Aorta (tissue), 5 donors: ENCODE measurements at regions not wholly inside any gene's neighbourhood (a gene's known extent, or its start where the extent isn't known, plus 50 kb on each side); places are given as distances from the start of the nearest gene placed in this dataset.

Experiments used
- ATAC-seq: fragments of 200-7000 bp; cut with Tn5 transposase; one replicate; pipeline ENCODE4 v1.9.1; 2022; ENCODE audit warnings: moderate library complexity; ENCODE audit not compliant: low FRiP score
- DNase-seq, 2 donors: peaks; one replicate each; pipeline ENCODE4 v3.0.0-alpha.2; 2020
- H3K27ac ChIP-seq, 2 donors: one replicate each; pipeline ENCODE4 v1.5.1; 2013; ENCODE audit warnings: low read length in 2 of 2, mild to moderate bottlenecking in 2 of 2, moderate library complexity in 2 of 2, control low read depth in 1 of 2, inconsistent platforms in 1 of 2, low read depth in 1 of 2
- H3K27me3 ChIP-seq, 2 donors: one replicate each; pipeline ENCODE4 v1.6.1; 2013; ENCODE audit warnings: control low read depth in 1 of 2, low read length in 1 of 2, mild to moderate bottlenecking in 1 of 2, moderate library complexity in 1 of 2; ENCODE audit not compliant: insufficient read depth in 2 of 2, control insufficient read depth in 1 of 2
- H3K36me3 ChIP-seq, 2 donors: one replicate each; pipeline ENCODE4 v1.6.1; 2013; ENCODE audit warnings: control low read depth in 1 of 2, low read length in 1 of 2, mild to moderate bottlenecking in 1 of 2; ENCODE audit not compliant: insufficient read depth in 2 of 2, control insufficient read depth in 1 of 2
- H3K4me1 ChIP-seq, 2 donors: one replicate each; pipeline ENCODE4 v1.6.1; 2013; ENCODE audit warnings: low read length in 2 of 2, control low read depth in 1 of 2, mild to moderate bottlenecking in 1 of 2, moderate library complexity in 1 of 2; ENCODE audit not compliant: insufficient read depth in 2 of 2, control insufficient read depth in 1 of 2
- H3K4me3 ChIP-seq, 2 donors: one replicate each; pipeline ENCODE4 v1.5.1; 2013; ENCODE audit warnings: low read length in 2 of 2, control low read depth in 1 of 2, mild to moderate bottlenecking in 1 of 2
- H3K9me3 ChIP-seq: one replicate; pipeline ENCODE4 v1.6.1; 2013; ENCODE audit warnings: mild to moderate bottlenecking, low read length; ENCODE audit not compliant: control insufficient read depth
- WGBS, 2 donors: extraction: QIAGEN DNeasy Blood & Tissue Kit; methylation state at CpG; one replicate each; pipeline ENCODE4 v1.1.7; 2013; 5-methylcytosine and 5-hydroxymethylcytosine counted together
- intact Hi-C, 2 donors: fragments of 100-400 bp; cut with DNase I; formaldehyde crosslinking; loops; one replicate each; pipeline versions ENCODE4 v1.14.2 to v1.15.0; 2022
- donor health status: healthy with polysubstance abuse.
- donor health status: Bipolar disorder and iron deficiency.
- donor health status: DM: no; HTN: no; CAD: no.
- donor health status: DM: no; HTN: no; CAD: no.
- donor health status: DM: yes; HTN: yes; CAD: no.

DNA sequence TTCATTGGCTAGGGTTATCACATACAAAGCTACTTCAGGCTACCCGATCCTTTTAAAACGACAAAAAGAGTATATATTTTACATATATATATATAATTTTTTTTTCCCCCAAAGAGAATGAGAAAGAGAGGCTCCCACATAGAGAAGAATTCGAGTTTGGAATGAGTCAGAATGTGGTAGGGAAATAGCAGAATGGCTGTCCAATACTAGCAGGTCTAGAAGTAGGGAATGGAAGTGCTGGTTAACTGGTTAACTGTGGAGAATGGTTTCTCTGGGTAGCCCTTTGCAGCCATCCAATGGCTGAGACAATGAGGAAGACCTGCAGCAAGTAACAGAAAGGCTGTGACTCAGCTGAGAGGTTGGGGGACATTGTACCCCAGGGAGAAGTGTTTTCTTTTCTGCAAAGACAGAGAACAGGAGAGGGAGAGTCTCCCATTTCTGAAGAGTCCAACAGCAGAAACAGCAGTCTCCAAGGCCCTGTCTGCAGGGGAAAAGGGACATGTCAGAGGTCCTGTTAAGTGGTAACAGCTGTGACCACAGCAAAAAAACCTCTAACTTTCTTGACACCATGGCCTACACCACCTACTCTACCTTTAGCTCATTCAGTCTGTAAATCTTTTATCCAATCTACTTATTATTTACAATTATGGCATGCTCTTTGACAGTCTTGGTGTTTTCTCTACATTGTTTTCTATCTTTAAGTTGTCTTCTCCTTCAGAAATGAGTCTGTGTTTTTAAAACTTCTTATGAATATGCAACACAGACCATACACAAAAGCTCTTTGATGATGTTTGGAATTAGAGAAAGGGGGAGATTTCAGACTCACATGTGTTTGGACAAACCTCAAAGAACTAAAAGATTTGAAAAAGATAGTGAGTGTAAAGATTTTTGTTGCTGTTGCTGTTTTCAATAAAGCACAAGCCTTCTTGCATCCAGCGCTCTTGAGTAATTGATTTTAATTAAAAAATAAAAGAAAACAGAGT lies 116.1 kb upstream of the SLC7A14 start:
- intact Hi-C loops = no loop called here
- ATAC-seq (no peak), DNase-seq (no peak)
- Histone ChIP-seq H3K9me3 (peaks cover 2% of the 10 kb centered on the region), H3K36me3 (no peaks in the 10 kb centered on the region), H3K27me3 (no peaks in the 10 kb centered on the region), H3K4me1 (peaks cover 2 to 4% of the 10 kb centered on the region in 2 donors), H3K4me3 (no peak overlapping the region), H3K27ac (no peak overlapping the region)
- 89% methylated on average over 4 of the region's 4 CpGs for WGBS, 2 donors

DNA sequence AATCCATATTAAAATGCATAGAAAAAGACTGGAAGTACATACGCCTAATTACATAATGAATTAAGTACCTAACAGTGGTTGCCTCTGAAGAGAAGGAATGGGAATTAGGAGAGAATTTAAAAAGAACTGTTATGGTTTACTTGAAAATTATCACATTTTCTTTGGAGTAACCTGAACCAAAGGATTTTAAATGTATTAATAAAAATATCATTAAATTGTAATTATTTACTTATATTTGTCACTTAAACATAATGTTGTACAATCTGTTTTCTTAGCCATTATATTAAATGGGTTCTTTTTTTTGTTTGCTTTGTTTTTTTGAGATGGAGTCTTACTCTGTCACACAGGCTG lies 114.2 kb upstream of the SLC7A14 start:
- Histone ChIP-seq H3K4me1 (peaks cover 2 to 4% of the 10 kb centered on the region in 2 donors), H3K27me3 (no peaks in the 10 kb centered on the region), H3K27ac (no peak overlapping the region), H3K9me3 (peaks cover 2% of the 10 kb centered on the region), H3K4me3 (no peak overlapping the region), H3K36me3 (no peaks in the 10 kb centered on the region)
- intact Hi-C loops = no loop called here
- ATAC-seq = no peak
- WGBS, 2 donors = 96 to 100% methylated on average over 1 of the region's 1 CpG
- DNase-seq = no peak

GRCh38 chr3:170699158-170700053 lies 113.5 kb upstream of the SLC7A14 start:
- Histone ChIP-seq H3K4me1 (peaks cover 2 to 4% of the 10 kb centered on the region in 2 donors), H3K4me3 (no peak overlapping the region), H3K27ac (peak overlapping the region; percentile 57 to 71), H3K9me3 (peaks cover 2% of the 10 kb centered on the region), H3K27me3 (no peaks in the 10 kb centered on the region), H3K36me3 (no peaks in the 10 kb centered on the region)
- no peak for DNase-seq
- intact Hi-C loops = no loop called here
- peak; percentile 87 for ATAC-seq
- WGBS, 2 donors = 52 to 53% methylated on average over 8 of the region's 8 CpGs

GRCh38 chr3:170697908-170698307 lies 112.0 kb upstream of the SLC7A14 start:
- Histone ChIP-seq H3K4me3 (no peak overlapping the region), H3K36me3 (no peaks in the 10 kb centered on the region), H3K27ac (no peak overlapping the region), H3K27me3 (no peaks in the 10 kb centered on the region), H3K9me3 (no peaks in the 10 kb centered on the region), H3K4me1 (peaks cover 2 to 4% of the 10 kb centered on the region in 2 donors)
- WGBS, 2 donors = 17 to 18% methylated on average over 3 of the region's 3 CpGs
- intact Hi-C loops = no loop called here
- ATAC-seq = no peak
- DNase-seq = no peak

- Histone ChIP-seq H3K36me3 (no peaks in the 10 kb centered on the region), H3K4me1 (peaks cover 2 to 4% of the 10 kb centered on the region in 2 donors), H3K9me3 (no peaks in the 10 kb centered on the region), H3K4me3 (no peak overlapping the region), H3K27me3 (no peaks in the 10 kb centered on the region), H3K27ac (no peak overlapping the region)
- DNase-seq (no peak), ATAC-seq (no peak)
- 96 to 98% methylated on average over 2 of the region's 2 CpGs for WGBS, 2 donors
- intact Hi-C loops = no loop called here
Observed at GRCh38 chr3:170697131-170697530, 111.3 kb upstream of the SLC7A14 start.

GRCh38 chr3:170695486-170696064 lies 109.7 kb upstream of the SLC7A14 start:
- H3K36me3 ChIP-seq = no peaks in the 10 kb centered on the region
- peaks cover 2 to 4% of the 10 kb centered on the region in 2 donors for H3K4me1 ChIP-seq
- intact Hi-C loops = no loop called here
- DNase-seq = no peak
- no peaks in the 10 kb centered on the region for H3K9me3 ChIP-seq
- no peak overlapping the region for H3K27ac ChIP-seq
- WGBS, 2 donors = 96% methylated on average over 3 of the region's 3 CpGs
- no peaks in the 10 kb centered on the region for H3K27me3 ChIP-seq
- no peak for ATAC-seq
- no peak overlapping the region for H3K4me3 ChIP-seq

DNA sequence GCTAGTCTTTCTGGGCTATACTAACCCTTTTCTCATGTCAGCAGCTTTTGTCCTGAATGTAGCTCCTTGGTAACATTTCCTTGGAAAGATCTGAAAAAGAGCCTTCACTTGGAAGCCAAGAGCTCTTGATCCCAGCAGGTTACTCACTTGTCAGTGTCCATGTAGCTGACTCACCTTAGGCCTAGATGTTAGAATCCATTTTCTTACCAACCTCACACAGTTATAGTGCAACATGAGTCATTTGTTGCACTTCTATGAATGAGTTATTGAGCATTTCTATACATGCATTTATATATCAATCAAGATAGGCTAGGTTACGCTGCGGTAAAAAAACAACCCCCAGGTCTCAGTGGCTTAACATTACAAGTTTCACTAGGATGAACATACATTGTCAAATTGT lies 106.8 kb upstream of the SLC7A14 start:
- 95 to 99% methylated on average over 2 of the region's 2 CpGs for WGBS, 2 donors
- no peaks in the 10 kb centered on the region for H3K27me3 ChIP-seq
- intact Hi-C loops = loop anchor here in 1 of 2 donors (5.0 kb wide), 1 partner anchor 55 kb away; no protein-coding TSS in a partner anchor
- DNase-seq = no peak
- no peaks in the 10 kb centered on the region for H3K9me3 ChIP-seq
- H3K36me3 ChIP-seq = no peaks in the 10 kb centered on the region
- H3K4me3 ChIP-seq = no peak overlapping the region
- H3K4me1 ChIP-seq = no peaks in the 10 kb centered on the region
- ATAC-seq = no peak
- no peak overlapping the region for H3K27ac ChIP-seq

DNA sequence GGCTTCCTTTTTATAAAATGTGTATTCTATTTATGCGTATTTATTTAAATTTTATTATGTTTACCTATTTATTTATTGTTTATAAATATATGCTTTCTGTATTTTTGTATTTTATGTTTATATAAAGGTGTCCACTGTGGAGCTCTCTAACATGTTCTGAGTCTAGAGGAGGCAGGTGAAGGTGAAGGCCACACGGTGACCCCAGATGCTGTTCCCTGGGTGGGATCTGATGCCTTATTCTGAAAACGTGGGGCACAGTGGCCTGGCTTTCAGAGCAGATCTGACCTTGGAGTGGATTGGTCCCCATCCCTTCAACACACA lies 104.7 kb upstream of the SLC7A14 start:
- Histone ChIP-seq H3K36me3 (no peaks in the 10 kb centered on the region), H3K4me3 (no peak overlapping the region), H3K4me1 (no peaks in the 10 kb centered on the region), H3K9me3 (no peaks in the 10 kb centered on the region), H3K27me3 (no peaks in the 10 kb centered on the region), H3K27ac (no peak overlapping the region)
- no peak for DNase-seq
- no peak for ATAC-seq
- 81 to 83% methylated on average over 3 of the region's 3 CpGs for WGBS, 2 donors
- intact Hi-C loops = loop anchor here in 1 of 2 donors (5.0 kb wide), 1 partner anchor 57 kb away; no protein-coding TSS in a partner anchor
